ENCODE measurements at regions not wholly inside any gene's neighbourhood (a gene's known extent, or its start where the extent isn't known, plus 50 kb on each side); places are given as distances from the start of the nearest gene placed in this dataset.

DNA sequence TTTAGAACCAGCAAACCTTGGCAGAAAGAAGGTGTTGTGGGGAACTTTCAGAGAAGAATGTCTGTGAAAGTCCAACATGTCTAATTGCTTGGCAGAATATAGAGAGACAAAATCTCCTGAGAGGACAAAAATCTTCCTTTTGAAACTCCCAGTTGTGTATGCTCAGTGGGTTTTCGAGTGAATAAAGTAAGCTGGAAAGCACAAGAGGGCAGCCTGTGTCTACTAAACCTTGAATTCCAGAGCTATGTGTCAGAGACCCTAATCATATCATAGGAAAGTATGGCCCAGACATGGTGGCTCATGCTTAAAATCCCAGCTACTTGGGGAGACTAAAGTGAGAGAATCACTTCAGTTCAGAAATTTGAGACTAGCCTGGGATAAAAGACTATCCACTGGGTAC lies 661.2 kb downstream of the SLC16A7 start:
- DNase-seq, result no peak

DNA sequence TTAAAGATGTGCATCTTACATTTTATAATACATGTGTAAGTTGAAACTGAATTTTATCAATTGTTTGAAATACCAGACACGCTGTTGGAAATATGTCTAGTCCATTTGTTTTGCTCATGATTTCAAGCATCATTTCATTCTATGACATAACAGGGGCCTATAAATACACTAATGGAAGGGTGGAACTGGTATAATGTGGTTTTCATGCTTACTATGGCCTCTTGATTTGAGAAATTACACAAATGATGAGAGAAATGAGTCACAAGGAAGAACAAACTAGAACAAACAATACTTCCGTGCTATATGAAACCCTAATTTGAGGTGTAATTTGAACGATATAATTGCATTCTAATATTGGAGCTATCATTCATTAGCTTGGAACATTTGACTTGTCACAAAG lies 663.4 kb downstream of the SLC16A7 start:
- no peak for DNase-seq

DNA sequence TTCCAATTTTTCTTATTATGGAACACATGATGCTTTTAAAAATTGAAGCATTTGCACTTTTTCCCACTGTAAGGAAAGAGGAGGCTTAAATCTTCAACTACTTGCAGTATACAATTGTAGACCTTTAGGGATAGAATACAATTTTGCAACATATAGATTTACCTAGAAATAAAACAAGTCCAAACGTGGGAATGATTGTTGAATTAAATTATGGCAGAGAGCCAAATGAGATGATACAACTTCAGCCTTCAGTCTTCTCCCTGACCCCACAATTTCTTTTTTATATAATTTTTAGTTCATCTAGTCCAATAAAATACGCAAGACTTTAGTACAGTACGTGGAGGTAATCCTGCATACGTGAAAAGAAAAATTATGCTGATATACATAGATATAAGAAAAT lies 666.5 kb downstream of the SLC16A7 start:
- DNase-seq, result no peak

DNA sequence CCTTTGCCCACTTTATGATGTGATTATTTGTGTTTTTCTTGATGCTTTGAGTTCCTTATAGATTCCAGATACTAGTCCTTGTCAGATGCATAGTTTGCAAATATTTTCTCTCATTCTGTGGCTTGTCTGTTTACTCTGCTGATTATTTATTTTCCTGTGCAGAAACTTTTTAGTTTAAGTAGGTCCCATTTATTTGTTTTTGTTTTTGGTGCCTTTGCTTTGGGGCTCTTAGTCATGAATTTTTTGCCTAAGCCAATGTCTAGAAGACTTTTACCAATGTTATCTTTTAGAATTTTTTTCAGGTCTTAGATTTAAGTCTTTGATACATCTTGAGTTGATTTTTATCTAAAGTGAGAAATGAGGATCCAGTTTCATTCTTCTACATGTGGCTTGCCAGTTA lies 667.3 kb downstream of the SLC16A7 start:
- DNase-seq, result no peak

DNA sequence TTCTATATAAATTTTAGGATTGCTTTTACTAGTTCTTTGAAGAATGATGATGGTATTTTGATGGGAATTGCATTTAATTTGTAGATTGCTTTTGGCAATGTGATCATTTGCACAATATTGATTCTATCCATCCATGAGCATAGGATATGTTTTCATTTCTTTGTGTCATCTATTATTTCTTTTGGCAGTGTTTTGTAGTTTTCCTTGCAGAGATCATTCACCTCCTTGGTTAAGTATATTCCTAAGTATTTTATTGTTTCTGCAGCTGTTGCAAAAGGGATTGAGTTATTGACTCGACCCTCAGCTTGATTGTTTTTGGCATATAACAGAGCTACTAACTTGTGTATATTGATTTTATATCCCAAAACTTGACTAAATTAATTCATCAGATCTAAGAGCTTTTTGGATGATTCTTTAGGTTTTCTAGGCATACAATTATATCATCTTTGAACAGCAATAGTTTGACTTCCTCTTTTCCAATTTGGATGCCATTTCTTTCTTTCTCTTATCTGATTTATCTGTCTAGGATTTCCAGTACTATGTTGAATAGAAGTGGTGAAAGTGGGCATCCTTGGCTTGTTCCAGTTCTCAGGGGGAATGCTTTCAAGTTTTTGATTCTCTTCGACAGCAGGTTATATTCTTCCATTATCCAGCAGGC lies 668.1 kb downstream of the SLC16A7 start:
- DNase-seq, result no peak

DNA sequence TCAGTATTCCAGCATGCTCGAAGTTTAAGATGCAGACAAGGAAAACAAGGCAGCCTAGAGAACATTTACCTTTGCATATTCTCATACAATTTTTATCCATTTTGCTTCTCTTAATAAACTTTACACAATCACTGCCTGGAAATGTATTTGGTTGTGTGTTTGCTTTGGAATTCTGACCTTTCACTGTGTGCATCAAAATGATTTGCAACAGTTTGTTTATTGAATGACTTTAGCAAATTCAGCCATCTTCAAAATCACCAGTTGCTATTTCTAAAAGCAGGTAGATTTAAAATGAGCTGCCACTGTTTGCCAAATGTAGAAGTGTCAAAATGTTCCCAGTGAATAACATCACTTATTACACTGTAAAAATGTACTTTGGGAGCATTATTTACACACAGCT lies 669.9 kb downstream of the SLC16A7 start:
- no peak for DNase-seq

DNA sequence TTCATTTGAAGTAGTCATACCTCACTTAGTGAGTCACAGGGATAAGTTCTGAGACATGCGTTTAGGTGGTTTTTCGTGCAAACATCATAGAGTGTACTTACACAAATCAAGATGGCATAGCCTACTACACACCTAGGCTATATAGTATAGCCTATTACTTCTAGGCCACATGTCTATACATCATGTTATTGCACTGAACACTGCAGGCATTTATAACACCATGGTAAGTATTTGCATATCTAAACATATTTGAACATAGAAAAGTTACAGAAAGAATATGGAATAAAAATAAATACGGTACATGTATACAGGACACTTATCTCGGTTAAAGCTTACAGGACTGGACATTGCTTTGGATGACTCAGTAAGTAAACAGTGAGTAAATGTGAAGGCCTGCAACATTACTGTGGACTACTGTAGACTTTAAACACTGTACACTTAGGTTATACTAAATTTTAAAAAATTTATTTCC lies 670.6 kb downstream of the SLC16A7 start:
- no peak for DNase-seq

DNA sequence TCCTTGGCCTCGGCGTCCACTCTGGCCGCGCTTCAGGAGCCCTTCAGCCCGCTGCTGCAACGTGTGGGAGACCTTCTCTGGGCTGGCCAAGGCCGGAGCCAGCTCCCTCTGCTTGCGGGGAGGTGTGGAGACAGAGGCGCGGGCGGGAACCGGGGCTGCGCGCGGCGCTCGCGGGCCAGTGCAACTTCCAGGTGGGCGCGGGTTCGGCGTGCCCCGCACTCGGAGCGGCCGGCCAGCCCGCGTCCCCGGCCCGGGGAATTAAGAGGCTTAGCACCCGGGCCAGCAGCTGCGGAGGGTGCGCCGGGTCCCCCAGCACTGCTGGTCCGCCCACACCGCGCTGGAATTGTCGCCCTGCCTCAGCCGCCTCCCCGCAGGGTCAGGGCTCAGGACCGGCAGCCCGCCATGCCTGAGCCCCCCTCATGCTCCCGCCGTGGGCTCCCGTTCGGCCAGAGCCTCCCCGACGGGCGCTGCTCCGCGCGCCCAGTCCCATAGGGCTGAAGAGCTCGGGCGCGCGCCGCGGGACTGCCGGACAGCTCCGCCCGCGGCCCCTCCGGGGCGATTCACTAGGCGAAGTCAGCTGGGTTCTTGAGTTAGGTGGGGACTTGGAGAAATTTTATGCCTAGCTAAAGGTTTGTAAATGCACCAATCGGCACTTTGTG lies 673.9 kb downstream of the SLC16A7 start:
- no peak for DNase-seq

DNA sequence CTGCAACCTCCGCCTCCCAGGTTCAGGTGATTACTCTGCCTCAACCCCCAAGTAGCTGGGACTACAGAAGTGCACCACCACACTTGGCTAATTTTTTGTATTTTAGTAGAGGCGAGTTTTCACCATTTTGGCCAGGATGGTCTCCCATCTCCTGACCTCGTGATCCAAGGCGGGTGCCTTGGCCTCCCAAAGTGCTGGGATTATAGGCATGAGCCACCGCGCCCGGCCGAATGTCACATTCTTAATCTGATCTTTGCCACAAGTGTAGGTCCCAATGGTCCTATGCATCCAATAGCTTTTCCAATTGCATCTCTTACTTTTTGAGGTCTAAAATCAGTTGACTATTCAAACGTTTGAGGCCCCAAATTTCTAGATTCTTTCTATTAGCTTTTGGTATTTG lies 676.0 kb downstream of the SLC16A7 start:
- DNase-seq, result no peak

DNA sequence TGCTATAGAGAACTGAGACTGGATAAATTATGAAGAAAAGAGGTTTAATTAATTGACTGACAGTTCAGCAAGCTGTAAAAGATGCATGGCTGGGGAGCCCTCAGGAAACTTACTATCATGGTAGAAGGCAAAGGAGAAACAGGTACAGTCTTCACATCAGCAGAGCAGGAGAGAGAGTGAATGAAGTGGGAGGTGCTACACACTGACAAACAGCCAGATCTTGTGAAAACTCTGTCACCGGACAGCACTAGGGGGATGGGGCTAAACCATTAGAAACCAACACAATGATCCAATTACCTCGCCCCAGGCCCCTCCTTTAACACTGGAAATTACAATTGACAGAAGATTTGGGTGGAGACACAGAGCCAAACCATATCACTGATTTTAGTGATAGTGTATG lies 682.4 kb downstream of the SLC16A7 start:
- no peak for DNase-seq

DNA sequence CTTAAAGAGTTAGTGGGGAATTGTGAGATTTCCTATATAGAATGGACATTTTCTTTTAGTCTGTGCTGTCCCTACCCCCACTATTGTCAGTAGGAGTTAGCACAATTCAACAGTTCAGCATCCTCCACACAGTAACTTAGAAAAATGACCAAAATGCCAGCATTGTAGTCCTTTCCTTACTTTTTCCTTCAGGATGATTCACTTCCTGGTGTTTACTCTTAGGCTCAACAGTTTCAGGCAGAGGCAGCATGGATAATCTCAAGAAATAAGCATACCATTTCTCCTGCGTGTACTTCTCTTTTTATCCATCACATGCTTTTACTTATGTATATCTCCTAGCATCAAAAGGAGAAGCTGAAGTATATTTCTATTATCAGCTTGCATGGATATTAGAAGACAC lies 683.4 kb downstream of the SLC16A7 start:
- no peak for DNase-seq

DNA sequence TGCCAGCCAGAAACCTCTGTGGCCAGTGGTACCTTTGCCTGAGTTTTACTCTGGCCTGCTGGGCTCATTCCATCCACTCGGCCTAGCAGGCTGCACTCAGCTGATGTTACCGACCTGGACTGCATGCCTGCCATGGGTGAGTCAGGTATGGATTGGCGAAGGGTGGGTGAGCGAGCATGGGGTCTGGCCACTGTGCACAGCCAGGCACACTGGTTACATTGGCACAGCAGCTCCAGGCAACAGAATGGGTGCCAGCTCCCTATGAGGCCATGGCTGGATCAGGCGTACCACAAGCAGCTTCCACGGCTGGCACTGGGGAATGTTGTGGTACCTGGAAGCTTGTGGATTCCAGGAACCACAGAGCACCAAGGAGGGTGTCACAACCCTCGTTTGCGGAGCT lies 685.7 kb downstream of the SLC16A7 start:
- no peak for DNase-seq

DNA sequence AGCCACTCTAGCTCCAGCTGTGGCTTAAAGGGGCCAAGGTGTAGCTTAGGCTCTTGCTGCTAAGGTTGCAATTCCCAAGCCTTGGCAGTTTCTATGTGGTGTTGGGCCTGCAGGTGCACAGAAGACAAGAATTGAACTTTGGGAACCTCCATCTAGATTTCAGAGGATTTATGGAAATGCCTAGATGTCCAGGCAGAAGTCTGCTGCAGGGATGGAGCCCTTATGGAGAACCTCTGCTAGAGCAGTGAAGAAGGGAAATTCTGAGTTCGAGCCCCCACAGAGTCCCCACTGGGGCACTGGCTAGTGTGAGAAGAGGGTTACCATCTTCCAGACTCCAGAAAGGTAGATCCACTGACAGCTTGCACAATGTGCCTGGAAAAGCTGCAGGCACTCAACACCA lies 694.7 kb downstream of the SLC16A7 start:
- DNase-seq, result no peak

DNA sequence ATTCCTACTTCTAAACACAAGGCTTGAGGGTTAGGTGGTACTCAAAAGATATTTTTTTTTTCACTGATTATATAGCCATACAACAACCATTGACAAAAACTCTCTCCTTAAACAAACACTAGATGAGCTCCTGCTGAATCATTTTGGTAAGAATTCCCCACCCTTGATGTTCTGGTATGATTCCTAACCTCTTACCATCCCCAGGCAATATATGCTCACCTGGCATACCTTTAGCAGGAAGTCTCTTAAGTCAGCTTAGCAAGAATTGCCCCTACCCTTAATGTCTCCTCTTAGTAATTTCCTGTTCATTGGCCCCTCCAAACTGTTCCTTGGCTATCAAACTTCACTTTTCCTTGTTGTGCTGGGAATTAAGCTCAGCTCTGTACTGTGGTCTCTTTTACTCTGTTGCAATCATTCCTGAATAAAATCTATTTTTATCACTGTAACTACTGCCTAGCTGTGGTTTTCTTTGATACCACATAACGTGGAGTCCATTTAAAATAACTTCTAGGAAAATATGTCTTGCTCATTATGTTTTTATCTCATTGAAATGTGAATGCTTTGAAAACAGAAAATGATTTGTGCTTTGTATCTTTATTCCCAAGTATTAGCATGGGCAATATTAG lies 712.6 kb downstream of the SLC16A7 start:
- no peak for DNase-seq

DNA sequence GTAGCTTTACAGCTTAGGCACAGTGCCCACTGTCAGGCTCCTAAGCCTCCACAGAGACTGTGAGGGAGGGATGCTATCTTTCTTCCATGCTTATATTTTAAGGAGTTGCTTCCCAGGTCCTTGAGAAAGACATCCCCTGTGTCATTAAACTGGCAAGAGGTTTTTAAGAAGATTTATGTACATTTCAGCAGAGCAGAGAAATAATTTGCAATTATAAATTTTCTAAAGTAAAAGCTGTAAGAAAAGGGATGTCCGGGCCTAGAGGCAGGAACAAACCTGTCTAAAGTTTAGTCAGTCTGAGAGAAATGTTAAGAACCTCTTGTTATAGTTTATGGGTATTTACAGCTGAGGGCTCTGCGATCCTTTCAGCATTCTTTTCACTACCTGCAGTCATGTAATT lies 716.1 kb downstream of the SLC16A7 start:
- DNase-seq, result no peak

DNA sequence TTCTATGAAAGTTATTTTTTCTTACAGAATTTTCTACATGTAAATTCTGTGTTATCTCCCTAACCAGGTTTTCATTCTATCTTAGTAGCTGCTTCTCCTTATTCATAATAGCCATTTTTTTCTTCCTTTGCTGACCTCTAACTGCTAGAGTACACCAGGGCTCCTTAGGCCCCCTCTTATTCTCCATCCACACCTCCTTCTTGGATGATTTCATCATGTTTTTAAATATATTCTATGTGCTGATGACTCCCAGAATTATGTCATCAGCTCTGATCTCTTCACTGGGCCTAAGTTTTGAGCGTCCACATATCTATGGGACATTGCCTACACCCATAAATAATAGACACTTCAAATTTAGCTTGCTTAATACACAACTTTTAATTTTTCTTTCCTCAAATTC lies 721.5 kb downstream of the SLC16A7 start:
- no peak for DNase-seq

DNA sequence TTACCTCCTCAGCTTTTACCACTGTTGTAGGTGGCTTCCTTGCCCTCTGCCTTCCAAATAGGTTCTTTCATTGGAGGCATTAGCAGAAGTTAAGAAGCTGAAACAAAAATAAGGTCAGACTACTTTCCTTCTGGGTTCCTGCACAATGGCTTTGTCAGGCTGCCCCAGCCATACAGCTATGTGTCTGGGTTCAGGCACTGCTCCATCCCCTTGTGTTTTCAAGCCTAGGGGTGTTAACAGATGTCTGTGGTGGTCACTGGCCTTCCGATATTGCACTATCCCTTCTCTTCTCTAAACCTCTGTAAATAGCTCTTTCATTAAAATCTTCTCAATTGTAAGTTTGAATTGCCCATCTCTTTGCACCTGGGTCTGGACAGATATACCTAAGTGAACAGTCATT lies 728.9 kb downstream of the SLC16A7 start:
- no peak for DNase-seq

DNA sequence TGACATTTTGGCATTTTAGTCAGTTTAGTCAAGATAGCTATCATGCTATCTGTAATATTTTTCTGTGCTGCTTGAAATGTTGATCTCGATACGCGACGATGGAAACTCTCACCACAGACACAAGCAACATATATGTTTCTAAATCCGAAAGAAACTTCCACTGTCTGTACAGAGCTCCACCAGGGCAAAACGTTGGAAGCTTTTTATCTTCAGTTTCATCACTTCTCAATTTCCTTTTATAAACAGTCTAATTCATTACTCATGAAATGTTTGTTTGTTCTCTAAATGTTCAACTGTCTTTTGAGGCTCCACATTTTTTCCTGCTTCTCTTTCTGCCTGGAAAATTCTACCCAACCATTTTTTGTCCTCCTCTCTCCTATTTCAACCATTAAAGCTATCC lies 737.6 kb downstream of the SLC16A7 start:
- DNase-seq, result no peak

DNA sequence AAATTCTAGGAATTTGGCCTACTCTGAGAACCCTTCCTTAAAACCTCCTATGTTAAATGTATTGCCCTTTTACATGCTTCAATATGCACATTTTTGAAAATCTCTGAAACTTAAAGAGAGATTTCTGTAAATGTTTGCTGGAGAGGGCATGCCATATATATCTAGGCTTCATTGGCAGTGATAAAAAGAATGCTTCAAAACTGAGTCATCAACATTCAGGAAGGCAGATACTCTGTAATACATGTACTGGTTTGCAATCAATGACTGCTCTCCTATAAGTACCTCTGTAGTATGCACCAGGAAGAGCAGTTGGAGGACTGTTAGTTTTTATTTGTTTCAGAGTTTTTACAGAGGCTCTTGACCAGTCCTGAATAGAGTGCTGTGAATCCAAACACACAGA lies 739.9 kb downstream of the SLC16A7 start:
- DNase-seq, result no peak

DNA sequence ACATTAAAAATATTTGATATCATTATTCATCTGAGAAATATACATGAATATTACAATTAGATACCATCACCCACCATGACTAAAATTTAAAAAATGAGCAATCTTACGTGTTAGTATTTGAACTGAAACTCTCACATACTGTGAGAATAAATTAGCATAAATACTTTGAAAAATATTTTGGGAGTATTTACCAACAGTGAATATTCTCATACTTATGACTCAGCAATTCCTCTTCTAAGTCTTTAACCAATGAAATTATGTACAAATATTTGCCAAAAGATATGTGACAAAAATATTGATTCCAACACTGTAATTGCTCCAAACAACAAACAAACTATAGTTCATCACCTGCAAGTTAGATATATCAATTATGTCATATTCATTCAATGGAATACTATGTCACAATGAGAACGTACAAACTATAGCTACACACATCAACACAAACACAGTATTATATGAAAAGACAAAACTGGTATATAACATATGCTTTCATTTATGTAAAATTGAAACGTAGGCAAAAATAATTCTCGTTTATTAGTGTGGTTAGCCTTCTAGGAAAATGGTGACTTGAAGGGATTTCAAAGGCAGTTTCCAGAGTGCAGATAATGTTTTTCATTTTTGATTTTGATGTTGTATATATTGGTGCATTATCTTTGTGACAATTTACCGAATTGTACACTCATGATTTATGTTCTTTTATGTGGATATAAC lies 742.2 kb downstream of the SLC16A7 start:
- DNase-seq, result no peak

DNA sequence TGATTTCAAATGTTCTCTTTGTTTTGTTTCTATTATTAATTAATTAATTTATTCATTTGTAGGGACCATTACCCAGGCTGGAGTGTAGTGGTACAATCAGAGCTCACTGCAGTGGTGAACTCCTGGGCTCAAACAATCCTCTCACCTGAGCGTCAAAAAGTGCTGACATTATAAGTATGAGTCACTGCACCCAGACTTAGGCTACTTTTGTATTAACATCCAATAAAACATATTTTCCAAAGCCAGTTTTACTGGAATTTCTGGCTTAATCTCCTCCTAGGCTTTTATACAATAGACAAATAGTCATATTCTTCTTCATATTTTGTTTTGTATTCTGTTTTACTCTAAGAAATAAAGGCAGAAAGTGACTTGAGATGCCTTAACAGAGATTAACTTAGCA lies 749.6 kb downstream of the SLC16A7 start:
- no peak for DNase-seq

DNA sequence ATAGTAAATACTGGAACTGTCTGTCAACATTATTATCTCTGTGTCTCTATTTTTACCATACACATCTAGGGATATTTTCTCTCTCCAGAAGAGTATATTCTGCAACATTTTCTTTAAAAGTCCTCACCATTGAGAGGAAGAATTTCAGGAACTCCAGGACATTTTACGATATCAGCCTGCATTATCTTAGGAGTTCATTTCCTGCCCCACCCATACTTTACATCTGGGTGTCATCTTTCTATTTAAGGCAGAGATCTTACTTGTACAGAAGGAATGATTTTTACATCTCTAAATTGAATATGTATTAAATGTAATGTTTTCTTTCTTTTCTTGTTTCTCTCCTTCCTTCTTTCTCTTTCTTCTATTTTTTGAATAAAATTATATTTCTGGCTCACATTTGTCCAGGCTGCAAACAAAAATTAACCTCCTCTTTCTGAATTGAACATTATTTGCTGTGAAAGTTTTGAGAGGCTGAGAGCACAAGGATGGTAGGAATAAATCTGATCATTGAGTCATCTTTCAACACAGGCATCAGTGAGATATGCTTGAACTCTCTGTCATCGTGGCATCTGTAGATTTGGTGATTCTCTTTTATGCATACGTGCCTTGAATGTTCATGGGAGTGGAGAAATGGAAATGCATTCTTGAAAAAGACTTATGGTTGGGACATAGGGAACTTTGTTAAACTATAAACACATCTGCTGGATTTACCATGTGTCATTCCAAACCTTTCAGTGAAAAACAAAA lies 753.6 kb downstream of the SLC16A7 start:
- DNase-seq, result no peak

DNA sequence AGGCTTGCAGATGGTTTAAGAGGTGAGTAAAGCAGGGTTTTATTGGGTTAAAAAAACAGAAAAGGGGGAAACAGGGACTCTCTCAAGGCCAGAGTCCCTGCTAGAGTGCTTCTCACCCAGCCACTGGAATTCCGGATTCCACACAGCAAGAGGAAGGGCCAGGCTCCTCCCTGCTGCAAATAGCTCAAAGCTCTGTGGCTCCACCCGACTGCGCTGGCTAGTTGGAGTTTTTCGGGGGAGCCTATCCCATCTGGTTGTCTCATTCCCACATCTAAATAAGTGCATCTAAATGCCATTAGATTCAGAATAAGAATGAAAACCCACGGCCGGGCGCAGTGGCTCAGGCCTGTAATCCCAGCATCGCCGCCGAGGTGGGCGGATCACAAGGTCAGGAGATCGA lies 791.5 kb downstream of the SLC16A7 start:
- DNase-seq, result no peak
